Thymus (tissue), 11 donors: ENCODE measurements at regions not wholly inside any gene's neighbourhood (a gene's known extent, or its start where the extent isn't known, plus 50 kb on each side); places are given as distances from the start of the nearest gene placed in this dataset.

Source experiments
- DNase-seq, 9 donors: peaks; one replicate each; pipeline ENCODE4 v3.0.0-alpha.2; 2013; ENCODE audit warnings: low spot score in 9 of 9, low read depth in 6 of 9, missing footprints in 1 of 9
- H3K27ac ChIP-seq, 2 donors: one replicate each; pipeline ENCODE4 v1.5.1; 2013; ENCODE audit warnings: control low read depth in 1 of 2, low read depth in 1 of 2, low read length in 1 of 2, mild to moderate bottlenecking in 1 of 2, moderate library complexity in 1 of 2
- H3K27me3 ChIP-seq, 2 donors: one replicate each; pipeline ENCODE4 v1.5.1; 2013; ENCODE audit warnings: low read length in 1 of 2; ENCODE audit not compliant: control insufficient read depth in 2 of 2, insufficient read depth in 1 of 2
- H3K36me3 ChIP-seq, 2 donors: one replicate each; pipeline ENCODE4 v1.5.1; 2013; ENCODE audit warnings: low read length in 1 of 2, mild to moderate bottlenecking in 1 of 2, moderate library complexity in 1 of 2; ENCODE audit not compliant: control insufficient read depth in 2 of 2, insufficient read depth in 2 of 2
- H3K4me1 ChIP-seq, 2 donors: one replicate each; pipeline ENCODE4 v1.5.1; 2013; ENCODE audit warnings: low read length in 2 of 2; ENCODE audit not compliant: control insufficient read depth in 2 of 2, insufficient read depth in 2 of 2
- H3K4me3 ChIP-seq, 2 donors: one replicate each; pipeline ENCODE4 v1.5.1; 2013; ENCODE audit warnings: low read length in 2 of 2, control low read depth in 1 of 2, mild to moderate bottlenecking in 1 of 2
- H3K9me3 ChIP-seq, 2 donors: one replicate each; pipeline ENCODE4 v1.5.1; 2013; ENCODE audit warnings: low read length in 1 of 2, mild to moderate bottlenecking in 1 of 2; ENCODE audit not compliant: control insufficient read depth in 2 of 2, insufficient read depth in 1 of 2
- WGBS: extraction: QIAGEN DNeasy Blood & Tissue Kit; methylation state at CpG from one replicate; pipeline ENCODE4 v1.1.7; 2013; 5-methylcytosine and 5-hydroxymethylcytosine counted together
- donor health status: healthy.

DNA sequence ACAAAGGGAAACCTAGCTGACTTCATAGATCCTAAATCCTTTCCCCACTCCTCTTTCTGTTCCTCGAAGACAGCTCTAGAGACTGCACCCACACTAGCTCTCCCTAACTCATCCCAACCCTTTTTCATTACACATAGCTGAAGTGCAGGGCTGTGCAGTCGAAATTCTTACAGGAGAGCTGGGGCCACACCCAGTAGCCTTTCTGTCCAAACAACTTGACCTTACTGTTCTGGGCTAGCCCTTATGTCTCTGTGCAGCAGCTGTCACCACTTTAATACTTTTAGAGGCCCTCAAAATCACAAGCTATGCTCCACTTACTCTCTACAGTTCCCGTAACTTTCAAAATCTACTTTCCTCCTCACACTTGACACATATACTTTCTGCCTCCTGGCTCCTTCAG is 666.1 kb upstream of the PKDCC start:
- no peak for DNase-seq
- whole genome bisulfite sequencing: 94% methylated on average over 3 of the region's 3 CpGs

GRCh38 chr2:41387519-41387918 is 660.3 kb upstream of the PKDCC start:
- Histone ChIP-seq H3K4me1 (no peaks in the 10 kb centered on the region), H3K27me3 (no peaks in the 10 kb centered on the region), H3K36me3 (no peaks in the 10 kb centered on the region), H3K27ac (no peak overlapping the region), H3K9me3 (no peaks in the 10 kb centered on the region), H3K4me3 (no peak overlapping the region)
- no peak for DNase-seq
- 97% methylated on average over 2 of the region's 2 CpGs for WGBS

More for the DNA sequence above, 666.1 kb upstream of the PKDCC start:
- Histone ChIP-seq H3K9me3 (no peaks in the 10 kb centered on the region), H3K27ac (no peak overlapping the region), H3K4me1 (no peaks in the 10 kb centered on the region), H3K36me3 (no peaks in the 10 kb centered on the region), H3K4me3 (no peak overlapping the region), H3K27me3 (no peaks in the 10 kb centered on the region)

DNA sequence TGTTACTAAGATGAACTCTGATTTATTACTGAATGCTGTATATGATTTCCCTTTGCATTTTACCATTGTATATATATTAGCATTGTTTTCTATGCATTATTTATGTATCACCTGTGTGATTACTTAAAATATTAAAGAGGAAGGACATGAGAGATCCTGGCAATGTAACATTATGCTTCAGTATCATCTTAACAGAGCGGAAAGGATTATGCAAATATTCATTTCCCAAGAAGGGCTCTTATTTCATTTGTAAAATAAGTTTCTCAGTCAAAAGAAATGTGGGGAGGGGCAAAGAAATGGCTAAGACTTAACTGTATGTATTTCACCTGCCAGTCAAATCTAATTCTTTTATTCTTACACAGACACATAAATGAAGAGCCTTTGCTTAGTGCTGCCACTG is 654.2 kb upstream of the PKDCC start:
- H3K9me3 ChIP-seq: no peaks in the 10 kb centered on the region
- H3K27ac ChIP-seq: no peak overlapping the region
- no peaks in the 10 kb centered on the region for H3K27me3 ChIP-seq
- DNase-seq: no peak
- H3K4me1 ChIP-seq: no peaks in the 10 kb centered on the region
- 92% methylated on average over 1 of the region's 1 CpG for WGBS
- no peaks in the 10 kb centered on the region for H3K36me3 ChIP-seq
- H3K4me3 ChIP-seq: no peak overlapping the region

DNA sequence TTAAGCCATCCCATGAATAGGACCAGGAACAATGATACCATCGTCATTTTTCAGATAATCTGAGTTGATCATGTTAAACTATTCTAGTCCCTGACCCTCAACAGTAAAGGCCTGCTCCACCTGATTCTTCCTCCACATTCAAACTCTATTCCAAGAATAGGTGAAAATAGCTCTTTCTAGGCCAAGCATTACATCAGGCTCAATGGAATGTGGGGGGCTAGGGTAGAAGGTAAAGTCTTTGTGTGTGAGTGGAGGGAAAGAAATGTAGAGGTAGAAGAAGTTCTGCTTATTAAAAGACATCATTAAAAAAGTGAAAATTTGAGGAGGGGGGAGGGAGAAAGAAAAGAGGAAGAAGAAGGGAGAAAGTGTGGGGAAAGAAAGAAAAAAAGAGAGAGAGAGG is 653.3 kb upstream of the PKDCC start:
- no peaks in the 10 kb centered on the region for H3K4me1 ChIP-seq
- no peak for DNase-seq
- H3K9me3 ChIP-seq: no peaks in the 10 kb centered on the region
- H3K36me3 ChIP-seq: no peaks in the 10 kb centered on the region
- H3K4me3 ChIP-seq: no peak overlapping the region
- no peaks in the 10 kb centered on the region for H3K27me3 ChIP-seq
- WGBS: 98% methylated on average over 1 of the region's 1 CpG
- no peak overlapping the region for H3K27ac ChIP-seq

DNA sequence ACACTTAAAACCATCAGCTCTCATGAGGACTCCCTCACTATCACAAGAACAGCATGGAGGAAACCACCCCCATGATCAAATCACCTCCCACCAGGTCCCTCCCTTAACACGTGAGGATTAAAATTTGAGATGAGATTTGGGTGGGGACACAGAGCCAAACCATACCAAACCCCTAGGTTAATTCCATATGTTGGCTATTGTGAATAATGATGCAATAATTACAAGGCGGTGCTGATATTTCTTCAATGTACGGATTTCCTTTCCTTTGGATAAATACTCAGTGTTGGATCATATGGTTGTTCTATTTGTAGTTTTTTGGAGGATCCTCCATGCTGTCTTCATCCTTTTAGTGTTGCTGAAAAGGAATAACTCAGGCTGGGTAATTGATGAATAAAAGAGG is 652.1 kb upstream of the PKDCC start:
- no peak overlapping the region for H3K27ac ChIP-seq
- no peak for DNase-seq
- no peaks in the 10 kb centered on the region for H3K4me1 ChIP-seq
- H3K4me3 ChIP-seq: no peak overlapping the region
- H3K9me3 ChIP-seq: no peaks in the 10 kb centered on the region
- H3K27me3 ChIP-seq: no peaks in the 10 kb centered on the region
- 98% methylated on average over 3 of the region's 3 CpGs for WGBS
- no peaks in the 10 kb centered on the region for H3K36me3 ChIP-seq

DNA sequence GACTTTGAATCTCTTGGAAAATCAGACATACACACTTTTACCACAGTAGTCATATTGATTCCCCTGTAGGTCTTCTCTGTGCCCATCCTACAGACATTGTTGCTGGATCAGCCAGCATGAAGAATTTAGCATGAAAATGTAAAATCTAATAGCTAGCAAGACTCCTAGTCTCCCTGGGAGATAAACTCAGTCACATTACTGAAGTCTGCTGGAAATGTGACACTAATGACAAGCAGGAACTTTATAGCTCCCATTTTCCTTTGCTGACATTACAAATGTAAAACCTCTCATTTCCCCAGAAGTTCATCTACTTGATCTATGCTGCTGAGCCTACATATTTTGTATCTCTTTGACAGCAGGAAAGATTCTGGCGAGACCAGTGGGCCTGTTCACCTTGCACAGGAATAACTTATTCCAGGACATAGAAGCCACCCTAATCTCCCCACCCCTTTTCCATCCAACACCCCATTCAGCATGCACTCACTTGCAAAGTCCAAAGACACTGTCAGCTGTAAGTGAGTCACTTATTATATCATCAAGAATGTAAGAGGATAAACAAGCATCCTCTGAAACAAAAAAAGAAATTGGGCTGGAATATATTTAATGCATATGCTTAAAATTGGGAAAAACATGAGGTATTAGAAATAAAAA is 648.3 kb upstream of the PKDCC start:
- H3K4me3 ChIP-seq: no peak overlapping the region
- H3K27me3 ChIP-seq: no peaks in the 10 kb centered on the region
- no peaks in the 10 kb centered on the region for H3K36me3 ChIP-seq
- 95% methylated on average over 1 of the region's 1 CpG for WGBS
- H3K27ac ChIP-seq: no peak overlapping the region
- no peaks in the 10 kb centered on the region for H3K4me1 ChIP-seq
- no peaks in the 10 kb centered on the region for H3K9me3 ChIP-seq
- DNase-seq: no peak

- Histone ChIP-seq H3K27me3 (no peaks in the 10 kb centered on the region), H3K4me3 (no peak overlapping the region), H3K9me3 (no peaks in the 10 kb centered on the region), H3K36me3 (no peaks in the 10 kb centered on the region), H3K27ac (no peak overlapping the region), H3K4me1 (no peaks in the 10 kb centered on the region)
- 56% methylated on average over 6 of the region's 6 CpGs for WGBS
- peak in 2 of 9 donors; percentile 5 to 30 for DNase-seq
Observed at GRCh38 chr2:41400088-41400665, 647.6 kb upstream of the PKDCC start.

DNA sequence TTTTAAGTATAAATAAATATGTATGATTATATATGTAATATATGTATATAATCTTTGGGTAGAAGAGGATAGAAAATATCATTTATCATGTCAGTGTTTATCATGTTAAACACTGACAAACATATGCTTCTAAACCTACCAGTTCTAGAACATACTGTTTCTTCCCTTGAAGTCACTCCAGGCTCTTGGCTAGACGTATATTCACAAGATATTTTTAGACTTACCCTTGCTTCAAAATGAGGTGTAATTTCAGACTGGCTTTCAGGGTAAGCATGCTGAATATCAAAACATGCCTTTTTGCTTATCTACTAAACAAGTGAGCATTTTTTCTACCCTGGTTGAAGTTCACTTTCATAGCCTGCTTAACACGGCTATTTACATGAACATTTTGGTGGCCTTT is 642.4 kb upstream of the PKDCC start:
- no peak for DNase-seq
- H3K9me3 ChIP-seq: no peaks in the 10 kb centered on the region
- H3K4me1 ChIP-seq: no peaks in the 10 kb centered on the region
- no peak overlapping the region for H3K4me3 ChIP-seq
- no peaks in the 10 kb centered on the region for H3K27me3 ChIP-seq
- 96% methylated on average over 2 of the region's 2 CpGs for WGBS
- no peaks in the 10 kb centered on the region for H3K36me3 ChIP-seq
- H3K27ac ChIP-seq: no peak overlapping the region

DNA sequence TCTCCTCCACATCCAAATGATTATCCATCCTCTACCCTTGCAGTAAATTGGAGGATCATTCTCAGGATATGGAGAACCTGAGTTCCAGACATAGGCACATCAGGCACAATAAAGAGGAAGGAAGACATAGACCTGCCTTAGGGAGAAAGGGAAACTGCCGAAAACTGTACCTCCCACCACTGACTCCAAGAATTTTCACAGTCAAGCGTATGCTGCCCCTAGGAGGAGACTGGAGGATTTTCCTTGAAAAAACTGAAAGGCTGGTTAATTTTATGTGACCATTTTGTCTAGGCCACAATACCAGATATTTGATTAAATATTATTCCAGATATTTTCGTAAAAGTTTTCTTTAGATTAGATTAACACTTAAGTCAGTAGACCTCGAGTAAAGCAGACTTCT is 638.5 kb upstream of the PKDCC start:
- no peak for DNase-seq
- H3K27me3 ChIP-seq: no peaks in the 10 kb centered on the region
- no peaks in the 10 kb centered on the region for H3K9me3 ChIP-seq
- no peaks in the 10 kb centered on the region for H3K4me1 ChIP-seq
- no peak overlapping the region for H3K27ac ChIP-seq
- H3K36me3 ChIP-seq: no peaks in the 10 kb centered on the region
- no peak overlapping the region for H3K4me3 ChIP-seq
- WGBS: 83% methylated on average over 4 of the region's 4 CpGs
